ENCODE measurements at regions not wholly inside any gene's neighbourhood (a gene's known extent, or its start where the extent isn't known, plus 50 kb on each side); places are given as distances from the start of the nearest gene placed in this dataset.

GRCh38 chr7:17674943-17675608 lies 265.2 kb downstream of the SNX13 start:
- POLR2A ChIA-PET (ENCODE audit: unreplicated experiment): no interaction called here
- ATAC-seq (no peak), DNase-seq (no peak)

GRCh38 chr7:17677408-17677807 lies 262.9 kb downstream of the SNX13 start:
- ATAC-seq (no peak), DNase-seq (no peak)
- TF ChIP-seq EZH2 (IDR thresholded peaks at IDR 0.05; ENCODE audit: low read length, unreplicated experiment): no peak
- no peak for TF ChIP-seq EZH2phosphoT487 (IDR thresholded peaks at IDR 0.05; ENCODE audit: borderline replicate concordance, low read length)
- no peak for TF ChIP-seq CTCF (conservative IDR thresholded peaks at IDR 0.05; ENCODE audit: low read depth, low read length)
- H3K4me2 ChIP-seq (ENCODE audit: low read length): no peak overlapping the region
- H3K27ac ChIP-seq (ENCODE audit: low read length): no peak overlapping the region
- H3K9ac ChIP-seq (ENCODE audit: low read length): no peak overlapping the region
- CTCF ChIA-PET: interaction anchor here (0.6 kb wide), 1 partner anchor 336 kb away, joined by 5 read pairs; no protein-coding TSS in a partner anchor
- H3K4me1 ChIP-seq (ENCODE audit: insufficient read depth, low read length): peaks cover 43% of the 10 kb centered on the region
- H3K36me3 ChIP-seq (ENCODE audit: low read depth, low read length): no peaks in the 10 kb centered on the region
- POLR2A ChIA-PET (ENCODE audit: unreplicated experiment): no interaction called here
- no peaks in the 10 kb centered on the region for H3K9me2 ChIP-seq (replicated peaks; ENCODE audit: low read length)
- peaks cover 11% of the 10 kb centered on the region for H3F3A ChIP-seq (ENCODE audit: low read length, unreplicated experiment)
- H4K20me1 ChIP-seq (ENCODE audit: low read length): no peaks in the 10 kb centered on the region
- H3K9me3 ChIP-seq (ENCODE audit: low read length): no peaks in the 10 kb centered on the region
- no peaks in the 10 kb centered on the region for H3K27me3 ChIP-seq (ENCODE audit: low read length)
- no peak overlapping the region for H2AFZ ChIP-seq (ENCODE audit: low read length)
- H3K4me3 ChIP-seq (ENCODE audit: low read length): no peak overlapping the region
- BruUV-seq (replicated peaks): no TSS peak
- intact Hi-C loops (cut with micrococcal nuclease): no loop called here
- H3K79me2 ChIP-seq (ENCODE audit: low read length): no peaks in the 10 kb centered on the region

More at GRCh38 chr7:17674943-17675608, 265.2 kb downstream of the SNX13 start:
- Histone ChIP-seq H2AFZ (ENCODE audit: low read length) (no peak overlapping the region), H3K27me3 (ENCODE audit: low read length) (no peaks in the 10 kb centered on the region), H3K27ac (ENCODE audit: low read length) (peak overlapping the region; percentile 36), H3K9me3 (ENCODE audit: low read length) (no peaks in the 10 kb centered on the region), H3K9ac (ENCODE audit: low read length) (no peak overlapping the region), H3K4me1 (ENCODE audit: insufficient read depth, low read length) (peaks cover 19% of the 10 kb centered on the region), H3K4me2 (ENCODE audit: low read length) (no peak overlapping the region), H3K79me2 (ENCODE audit: low read length) (no peaks in the 10 kb centered on the region), H3K4me3 (ENCODE audit: low read length) (no peak overlapping the region), H3K9me2 (replicated peaks; ENCODE audit: low read length) (no peaks in the 10 kb centered on the region), H3F3A (ENCODE audit: low read length, unreplicated experiment) (no peaks in the 10 kb centered on the region), H3K36me3 (ENCODE audit: low read depth, low read length) (no peaks in the 10 kb centered on the region), H4K20me1 (ENCODE audit: low read length) (no peaks in the 10 kb centered on the region)
- TF ChIP-seq CTCF (conservative IDR thresholded peaks at IDR 0.05; ENCODE audit: low read depth, low read length) (no peak), EZH2 (IDR thresholded peaks at IDR 0.05; ENCODE audit: low read length, unreplicated experiment) (no peak), EZH2phosphoT487 (IDR thresholded peaks at IDR 0.05; ENCODE audit: borderline replicate concordance, low read length) (no peak)
- BruUV-seq (replicated peaks): no TSS peak
- intact Hi-C loops (cut with micrococcal nuclease): loop anchor here (1.0 kb wide), 1 partner anchor 24 kb away; no protein-coding TSS in a partner anchor
- CTCF ChIA-PET: no interaction called here

- Histone ChIP-seq H3K4me3 (ENCODE audit: low read length) (no peak overlapping the region), H3K79me2 (ENCODE audit: low read length) (no peaks in the 10 kb centered on the region), H3K36me3 (ENCODE audit: low read depth, low read length) (no peaks in the 10 kb centered on the region), H2AFZ (ENCODE audit: low read length) (no peak overlapping the region), H3K9me3 (ENCODE audit: low read length) (no peaks in the 10 kb centered on the region), H3K27me3 (ENCODE audit: low read length) (no peaks in the 10 kb centered on the region), H3K27ac (ENCODE audit: low read length) (no peak overlapping the region), H3K4me2 (ENCODE audit: low read length) (no peak overlapping the region), H4K20me1 (ENCODE audit: low read length) (no peaks in the 10 kb centered on the region), H3K9ac (ENCODE audit: low read length) (no peak overlapping the region), H3F3A (ENCODE audit: low read length, unreplicated experiment) (peaks cover 11% of the 10 kb centered on the region), H3K9me2 (replicated peaks; ENCODE audit: low read length) (no peaks in the 10 kb centered on the region), H3K4me1 (ENCODE audit: insufficient read depth, low read length) (peaks cover 57% of the 10 kb centered on the region)
- DNase-seq: no peak
- TF ChIP-seq CTCF (conservative IDR thresholded peaks at IDR 0.05; ENCODE audit: low read depth, low read length): no peak
- no peak for TF ChIP-seq EZH2 (IDR thresholded peaks at IDR 0.05; ENCODE audit: low read length, unreplicated experiment)
- TF ChIP-seq EZH2phosphoT487 (IDR thresholded peaks at IDR 0.05; ENCODE audit: borderline replicate concordance, low read length): no peak
- no TSS peak for BruUV-seq (replicated peaks)
- POLR2A ChIA-PET (ENCODE audit: unreplicated experiment): no interaction called here
- CTCF ChIA-PET: no interaction called here
- intact Hi-C loops (cut with micrococcal nuclease): no loop called here
- no peak for ATAC-seq
Measured at GRCh38 chr7:17678896-17679295, 261.4 kb downstream of the SNX13 start.

Data from PC-3 (cell line).